ENCODE measurements at regions not wholly inside any gene's neighbourhood (a gene's known extent, or its start where the extent isn't known, plus 50 kb on each side); places are given as distances from the start of the nearest gene placed in this dataset.
A peak's percentile ranks its signal among the peaks of the same experiment; 100 is the strongest.

DNA sequence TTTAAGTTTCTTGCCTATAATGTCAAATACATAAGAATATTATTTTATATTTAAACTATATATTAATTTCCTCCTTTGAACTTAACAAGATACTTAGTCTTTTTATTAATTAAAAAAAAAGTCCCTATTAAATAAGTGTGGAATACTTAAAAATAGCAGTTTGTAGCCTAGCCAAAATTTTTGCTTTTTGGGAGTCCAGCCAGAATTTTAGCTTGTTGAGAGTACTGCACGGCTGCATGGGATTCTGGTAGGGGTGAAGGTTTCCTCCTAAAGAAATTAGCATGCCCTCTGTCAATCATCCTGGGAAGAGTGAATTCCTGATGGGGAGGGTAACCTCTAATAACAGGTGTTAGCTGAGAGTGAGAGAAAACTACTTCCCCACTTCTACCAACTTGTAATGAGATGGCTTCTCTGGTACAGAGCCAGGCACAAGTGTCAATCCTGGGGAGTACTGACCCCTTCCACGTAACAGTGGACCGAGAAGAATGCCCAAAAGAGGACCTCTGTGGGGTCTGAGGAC, 195.7 kb downstream of the SPRY2 start:
- Histone ChIP-seq H3K36me3 (no peaks in the 10 kb centered on the region), H3K27ac (no peak overlapping the region), H3K4me3 (no peak overlapping the region), H3K27me3 (no peaks in the 10 kb centered on the region), H3K9me3 (no peaks in the 10 kb centered on the region), H3K4me1 (peaks cover 0 to 50% (median 23%) of the 10 kb centered on the region in 12 donors)
- intact Hi-C loops (cut with DNase I): no loop called here
- WGBS, 4 donors: 38 to 48% (median 46%) methylated on average over 3 of the region's 3 CpGs
- DNase-seq (no peak), ATAC-seq (no peak)
- no peak for TF ChIP-seq POLR2A (IDR thresholded peaks at IDR 0.05)
- TF ChIP-seq, protein P1, sequence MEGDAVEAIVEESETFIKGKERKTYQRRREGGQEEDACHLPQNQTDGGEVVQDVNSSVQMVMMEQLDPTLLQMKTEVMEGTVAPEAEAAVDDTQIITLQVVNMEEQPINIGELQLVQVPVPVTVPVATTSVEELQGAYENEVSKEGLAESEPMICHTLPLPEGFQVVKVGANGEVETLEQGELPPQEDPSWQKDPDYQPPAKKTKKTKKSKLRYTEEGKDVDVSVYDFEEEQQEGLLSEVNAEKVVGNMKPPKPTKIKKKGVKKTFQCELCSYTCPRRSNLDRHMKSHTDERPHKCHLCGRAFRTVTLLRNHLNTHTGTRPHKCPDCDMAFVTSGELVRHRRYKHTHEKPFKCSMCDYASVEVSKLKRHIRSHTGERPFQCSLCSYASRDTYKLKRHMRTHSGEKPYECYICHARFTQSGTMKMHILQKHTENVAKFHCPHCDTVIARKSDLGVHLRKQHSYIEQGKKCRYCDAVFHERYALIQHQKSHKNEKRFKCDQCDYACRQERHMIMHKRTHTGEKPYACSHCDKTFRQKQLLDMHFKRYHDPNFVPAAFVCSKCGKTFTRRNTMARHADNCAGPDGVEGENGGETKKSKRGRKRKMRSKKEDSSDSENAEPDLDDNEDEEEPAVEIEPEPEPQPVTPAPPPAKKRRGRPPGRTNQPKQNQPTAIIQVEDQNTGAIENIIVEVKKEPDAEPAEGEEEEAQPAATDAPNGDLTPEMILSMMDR (IDR thresholded peaks at IDR 0.05): no peak

DNA sequence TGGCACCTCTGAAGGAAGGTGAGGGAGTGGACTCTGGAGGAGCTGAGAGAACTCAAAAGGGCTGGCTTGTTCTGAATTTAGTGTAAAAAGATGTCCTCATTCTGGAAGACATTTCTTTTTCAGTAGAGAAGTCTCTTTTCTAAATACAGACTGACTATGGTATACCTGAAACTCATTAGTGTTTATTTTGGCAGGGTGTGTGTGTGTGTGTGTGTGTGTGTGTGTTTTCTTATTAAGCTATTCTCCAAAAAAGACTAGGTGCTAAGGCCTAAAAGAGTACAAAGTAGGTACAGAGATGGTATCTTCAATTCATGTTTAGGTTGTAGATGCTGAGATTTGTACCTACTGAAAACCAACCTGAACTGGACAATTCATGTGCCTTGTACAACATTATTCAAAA, 196.4 kb downstream of the SPRY2 start:
- Histone ChIP-seq H3K36me3 (no peaks in the 10 kb centered on the region), H3K4me1 (peaks cover 0 to 55% (median 25%) of the 10 kb centered on the region in 12 donors), H3K9me3 (no peaks in the 10 kb centered on the region), H3K27ac (no peak overlapping the region), H3K4me3 (no peak overlapping the region), H3K27me3 (no peaks in the 10 kb centered on the region)
- DNase-seq (no peak), ATAC-seq (no peak)
- intact Hi-C loops (cut with DNase I): loop anchor here in 1 of 10 donors (5.0 kb wide), 1 partner anchor 362 kb away; no protein-coding TSS in a partner anchor
- TF ChIP-seq, protein P1 (IDR thresholded peaks at IDR 0.05): no peak
- no peak for TF ChIP-seq POLR2A (IDR thresholded peaks at IDR 0.05)

DNA sequence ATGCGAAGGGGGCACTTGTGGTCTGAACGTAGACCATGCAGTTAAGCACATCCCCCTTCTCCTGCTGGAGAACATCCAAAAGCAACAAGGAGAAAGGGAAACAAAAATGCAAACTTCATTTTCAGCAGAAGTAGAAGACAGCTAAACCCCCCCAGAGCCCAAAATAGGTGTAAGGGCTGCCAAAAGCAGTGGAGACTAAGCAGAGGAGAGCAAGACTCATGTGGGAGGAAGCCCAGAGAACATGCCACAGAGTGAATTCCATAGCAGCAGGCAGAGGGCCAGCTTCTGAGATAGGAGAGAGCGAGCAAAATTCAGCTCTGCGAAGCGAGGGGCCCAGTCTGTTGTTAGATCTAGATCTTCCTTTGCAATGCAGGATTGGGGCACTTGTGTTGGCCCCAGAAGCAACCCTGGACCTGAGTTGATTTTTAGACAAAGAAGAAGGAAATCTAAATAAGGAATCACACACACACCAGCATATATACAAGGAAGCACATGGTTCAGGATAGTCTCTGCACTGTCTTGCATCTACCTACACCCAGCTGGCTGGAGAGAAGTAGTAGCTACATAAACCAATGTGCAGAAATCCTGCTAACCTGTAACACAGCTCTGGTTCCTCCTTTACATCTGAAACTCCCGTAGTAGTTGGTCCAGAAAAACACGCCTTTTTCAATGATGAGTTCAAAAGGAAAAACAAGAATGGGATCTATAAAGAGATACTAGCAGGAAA, 199.6 kb downstream of the SPRY2 start:
- WGBS, 4 donors: 40 to 47% (median 46%) methylated on average over 7 of the region's 7 CpGs
- no peak for TF ChIP-seq POLR2A (IDR thresholded peaks at IDR 0.05)
- TF ChIP-seq, protein P1 (IDR thresholded peaks at IDR 0.05): no peak
- intact Hi-C loops (cut with DNase I): loop anchor here in 2 of 10 donors (2.0 to 5.0 kb wide), 2 partner anchors 200 to 359 kb away; partner anchors contain the start of gene SPRY2 (in 1 of the 2)
- ATAC-seq (peak; percentile 95 to 97 (median 96)), DNase-seq (peak in 4 of 5 donors; percentile 71 to 79 (median 76))
- Histone ChIP-seq H3K27ac (peak overlapping the region in 11 of 12 donors; percentile 14 to 79 (median 67)), H3K9me3 (no peaks in the 10 kb centered on the region), H3K4me1 (peaks cover 0 to 54% (median 25%) of the 10 kb centered on the region in 12 donors), H3K36me3 (no peaks in the 10 kb centered on the region), H3K27me3 (no peaks in the 10 kb centered on the region), H3K4me3 (peak overlapping the region in 6 of 12 donors; percentile 1 to 18 (median 10))

DNA sequence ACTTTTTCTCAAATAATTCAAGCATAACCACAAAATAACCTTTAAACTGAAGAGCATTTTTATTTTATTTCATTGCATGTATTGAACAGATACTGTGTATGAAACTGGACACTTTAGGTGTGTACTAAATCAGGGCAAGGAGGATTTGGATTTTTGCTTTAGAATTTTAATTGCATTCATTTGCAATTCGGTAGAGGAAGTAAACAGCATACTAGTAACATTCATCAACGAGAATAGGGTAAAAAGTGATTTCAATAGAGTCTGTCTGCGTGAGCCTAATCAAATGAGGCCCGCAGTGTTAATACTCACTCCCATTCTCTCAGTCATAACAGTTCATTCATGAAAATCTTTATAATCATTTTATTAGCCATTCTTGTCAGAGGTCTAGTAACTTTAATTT, 200.2 kb downstream of the SPRY2 start:
- Histone ChIP-seq H3K9me3 (no peaks in the 10 kb centered on the region), H3K36me3 (no peaks in the 10 kb centered on the region), H3K27ac (peak overlapping the region in 11 of 12 donors; percentile 14 to 79 (median 67)), H3K4me3 (peak overlapping the region in 6 of 12 donors; percentile 1 to 18 (median 10)), H3K4me1 (peaks cover 0 to 48% (median 23%) of the 10 kb centered on the region in 12 donors), H3K27me3 (no peaks in the 10 kb centered on the region)
- intact Hi-C loops (cut with DNase I): loop anchor here in 2 of 10 donors (2.0 to 5.0 kb wide), 2 partner anchors 200 to 358 kb away; partner anchors contain the start of gene SPRY2 (in 1 of the 2)
- WGBS, 4 donors: 34 to 46% (median 41%) methylated on average over 4 of the region's 4 CpGs
- no peak for TF ChIP-seq POLR2A (IDR thresholded peaks at IDR 0.05)
- TF ChIP-seq, protein P1 (IDR thresholded peaks at IDR 0.05): no peak
- ATAC-seq (peak in 1 of 4 donors; percentile 9), DNase-seq (no peak)

All from heart left ventricle (tissue), 16 donors.